ENCODE measurements at regions not wholly inside any gene's neighbourhood (a gene's known extent, or its start where the extent isn't known, plus 50 kb on each side); places are given as distances from the start of the nearest gene placed in this dataset.
A peak's percentile ranks its signal among the peaks of the same experiment; 100 is the strongest.

DNA sequence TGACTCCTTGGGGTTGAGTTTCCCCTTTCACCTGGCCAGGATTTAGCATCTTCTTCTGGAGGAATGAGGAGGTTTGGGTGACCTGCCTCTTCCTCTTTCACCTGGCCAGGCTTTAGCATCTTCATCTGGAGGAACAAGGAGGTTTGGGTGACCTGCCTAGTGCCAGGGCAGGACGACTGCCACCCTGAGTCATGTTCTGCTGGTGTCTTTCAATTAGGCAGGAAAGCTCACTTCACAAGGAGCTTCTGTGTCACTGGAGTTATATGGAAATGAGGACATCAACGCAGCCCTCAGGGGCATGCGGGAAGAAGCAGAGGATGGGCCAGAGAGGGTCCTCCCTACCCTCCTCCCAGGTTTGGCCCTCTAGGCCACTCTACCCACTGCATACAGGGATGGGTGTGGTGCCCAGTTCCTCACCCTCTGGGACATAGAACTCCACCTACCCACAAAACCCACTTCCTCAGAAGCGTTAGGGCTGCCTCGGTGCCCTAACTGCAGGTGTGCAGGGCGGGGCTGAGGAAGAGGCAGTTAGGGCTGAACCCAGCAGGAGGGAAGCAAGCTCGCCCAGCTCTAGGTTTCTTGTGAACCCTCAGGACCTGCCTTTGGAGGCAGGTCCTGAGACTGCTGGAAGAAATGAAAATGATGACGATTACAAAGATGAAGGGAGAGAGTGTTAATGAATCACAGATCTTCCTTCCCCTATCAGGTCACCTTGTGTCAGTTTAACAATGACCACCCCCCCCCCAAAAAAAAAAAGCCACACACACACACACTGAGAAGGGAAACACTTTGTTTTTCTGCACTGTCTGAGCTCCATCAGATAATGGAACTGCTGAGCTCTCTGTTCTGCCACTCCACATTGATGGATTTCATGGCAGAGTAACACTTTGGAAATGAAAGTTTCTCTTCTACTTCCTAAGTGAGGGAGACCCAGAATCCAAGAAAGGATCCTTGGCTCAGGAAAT lies 71.0 kb downstream of the ARL4C start:
- H3K9me3 ChIP-seq: no peaks in the 10 kb centered on the region
- TF ChIP-seq, protein P1, sequence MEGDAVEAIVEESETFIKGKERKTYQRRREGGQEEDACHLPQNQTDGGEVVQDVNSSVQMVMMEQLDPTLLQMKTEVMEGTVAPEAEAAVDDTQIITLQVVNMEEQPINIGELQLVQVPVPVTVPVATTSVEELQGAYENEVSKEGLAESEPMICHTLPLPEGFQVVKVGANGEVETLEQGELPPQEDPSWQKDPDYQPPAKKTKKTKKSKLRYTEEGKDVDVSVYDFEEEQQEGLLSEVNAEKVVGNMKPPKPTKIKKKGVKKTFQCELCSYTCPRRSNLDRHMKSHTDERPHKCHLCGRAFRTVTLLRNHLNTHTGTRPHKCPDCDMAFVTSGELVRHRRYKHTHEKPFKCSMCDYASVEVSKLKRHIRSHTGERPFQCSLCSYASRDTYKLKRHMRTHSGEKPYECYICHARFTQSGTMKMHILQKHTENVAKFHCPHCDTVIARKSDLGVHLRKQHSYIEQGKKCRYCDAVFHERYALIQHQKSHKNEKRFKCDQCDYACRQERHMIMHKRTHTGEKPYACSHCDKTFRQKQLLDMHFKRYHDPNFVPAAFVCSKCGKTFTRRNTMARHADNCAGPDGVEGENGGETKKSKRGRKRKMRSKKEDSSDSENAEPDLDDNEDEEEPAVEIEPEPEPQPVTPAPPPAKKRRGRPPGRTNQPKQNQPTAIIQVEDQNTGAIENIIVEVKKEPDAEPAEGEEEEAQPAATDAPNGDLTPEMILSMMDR (IDR thresholded peaks at IDR 0.05): no peak
- TF ChIP-seq POLR2A (IDR thresholded peaks at IDR 0.05) (no peak), POLR2AphosphoS5 (IDR thresholded peaks at IDR 0.05) (no peak)
- no peak for DNase-seq (ENCODE audit: low spot score)
- H3K27ac ChIP-seq: no peak overlapping the region
- H3K36me3 ChIP-seq: no peaks in the 10 kb centered on the region
- no peak overlapping the region for H3K4me3 ChIP-seq
- intact Hi-C loops (cut with DNase I): no loop called here
- no peaks in the 10 kb centered on the region for H3K4me1 ChIP-seq (replicated peaks)
- WGBS: 74% methylated on average over 8 of the region's 8 CpGs
- H3K27me3 ChIP-seq (replicated peaks; ENCODE audit: insufficient read depth): no peaks in the 10 kb centered on the region

GRCh38 chr2:234423884-234424283 lies 73.0 kb downstream of the ARL4C start:
- Histone ChIP-seq H3K4me3 (no peak overlapping the region), H3K4me1 (replicated peaks) (no peaks in the 10 kb centered on the region), H3K27ac (no peak overlapping the region), H3K36me3 (no peaks in the 10 kb centered on the region), H3K9me3 (no peaks in the 10 kb centered on the region), H3K27me3 (replicated peaks; ENCODE audit: insufficient read depth) (no peaks in the 10 kb centered on the region)
- intact Hi-C loops (cut with DNase I): no loop called here
- 36% methylated on average over 4 of the region's 4 CpGs for WGBS
- TF ChIP-seq POLR2AphosphoS5 (IDR thresholded peaks at IDR 0.05) (no peak), POLR2A (IDR thresholded peaks at IDR 0.05) (no peak)
- TF ChIP-seq, protein P1 (IDR thresholded peaks at IDR 0.05): no peak
- DNase-seq (ENCODE audit: low spot score): no peak

GRCh38 chr2:234422981-234423431 lies 73.9 kb downstream of the ARL4C start:
- 93% methylated on average over 8 of the region's 8 CpGs for WGBS
- H3K36me3 ChIP-seq: no peaks in the 10 kb centered on the region
- DNase-seq (ENCODE audit: low spot score): no peak
- intact Hi-C loops (cut with DNase I): no loop called here
- no peaks in the 10 kb centered on the region for H3K27me3 ChIP-seq (replicated peaks; ENCODE audit: insufficient read depth)
- no peaks in the 10 kb centered on the region for H3K9me3 ChIP-seq
- H3K4me3 ChIP-seq: no peak overlapping the region
- TF ChIP-seq, protein P1 (IDR thresholded peaks at IDR 0.05): no peak
- TF ChIP-seq POLR2A (IDR thresholded peaks at IDR 0.05): no peak
- no peak for TF ChIP-seq POLR2AphosphoS5 (IDR thresholded peaks at IDR 0.05)
- H3K27ac ChIP-seq: no peak overlapping the region
- H3K4me1 ChIP-seq (replicated peaks): no peaks in the 10 kb centered on the region

- Histone ChIP-seq H3K4me3 (no peak overlapping the region), H3K9me3 (no peaks in the 10 kb centered on the region), H3K4me1 (replicated peaks) (no peaks in the 10 kb centered on the region), H3K36me3 (no peaks in the 10 kb centered on the region), H3K27ac (no peak overlapping the region), H3K27me3 (replicated peaks; ENCODE audit: insufficient read depth) (no peaks in the 10 kb centered on the region)
- WGBS: 48% methylated on average over 4 of the region's 4 CpGs
- no peak for DNase-seq (ENCODE audit: low spot score)
- intact Hi-C loops (cut with DNase I): no loop called here
- TF ChIP-seq, protein P1 (IDR thresholded peaks at IDR 0.05): no peak
- peak; percentile 60 for TF ChIP-seq POLR2AphosphoS5 (IDR thresholded peaks at IDR 0.05)
Observed at GRCh38 chr2:234422273-234422732, 74.6 kb downstream of the ARL4C start.

GRCh38 chr2:234420408-234420807 lies 76.5 kb downstream of the ARL4C start:
- Histone ChIP-seq H3K27me3 (replicated peaks; ENCODE audit: insufficient read depth) (no peaks in the 10 kb centered on the region), H3K4me3 (no peak overlapping the region), H3K9me3 (no peaks in the 10 kb centered on the region), H3K36me3 (no peaks in the 10 kb centered on the region), H3K4me1 (replicated peaks) (no peaks in the 10 kb centered on the region), H3K27ac (no peak overlapping the region)
- WGBS: 64% methylated on average over 2 of the region's 2 CpGs
- TF ChIP-seq POLR2A (IDR thresholded peaks at IDR 0.05) (no peak), POLR2AphosphoS5 (IDR thresholded peaks at IDR 0.05) (no peak)
- TF ChIP-seq, protein P1 (IDR thresholded peaks at IDR 0.05): no peak
- no peak for DNase-seq (ENCODE audit: low spot score)
- intact Hi-C loops (cut with DNase I): no loop called here

All from prostate gland (tissue), 2 donors.